C4-2B (cell line): ENCODE measurements at regions not wholly inside any gene's neighbourhood (a gene's known extent, or its start where the extent isn't known, plus 50 kb on each side); places are given as distances from the start of the nearest gene placed in this dataset.

ENCODE experiments used
- H3K27ac ChIP-seq: fragments of 450-650 bp; 2 replicates; pipeline ENCODE4 v1.5.1; 2017
- ZFX ChIP-seq: fragments of 450-650 bp; IDR thresholded peaks from 2 replicates; pipeline ENCODE4 v1.6.1; 2017
- TF ChIP-seq, protein P1 (sequence below): fragments of 450-650 bp; conservative IDR thresholded peaks from 2 replicates; pipeline ENCODE4 v1.5.1; 2017; ENCODE audit warnings: mild to moderate bottlenecking

DNA sequence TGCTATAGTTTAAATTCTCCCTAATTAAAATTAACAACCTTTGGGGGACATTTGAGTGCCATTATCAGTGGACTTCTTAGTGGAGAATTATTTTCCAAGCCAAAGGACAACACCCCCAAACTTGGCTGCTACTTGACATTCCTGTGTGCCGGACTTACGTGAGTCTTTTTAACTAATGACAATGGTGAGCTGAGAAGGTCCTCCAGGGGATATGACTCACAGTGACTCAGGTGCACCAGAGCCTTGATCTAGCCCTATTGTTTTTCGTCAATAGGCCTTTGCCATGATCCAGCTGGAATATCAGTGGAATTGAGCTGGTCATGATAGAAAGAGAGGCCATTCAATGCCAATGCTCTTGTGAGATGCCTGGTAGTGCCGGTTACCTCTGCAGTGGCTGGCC lies 118.1 kb upstream of the CXCR4 start:
- no peak for TF ChIP-seq ZFX
- TF ChIP-seq, protein P1, sequence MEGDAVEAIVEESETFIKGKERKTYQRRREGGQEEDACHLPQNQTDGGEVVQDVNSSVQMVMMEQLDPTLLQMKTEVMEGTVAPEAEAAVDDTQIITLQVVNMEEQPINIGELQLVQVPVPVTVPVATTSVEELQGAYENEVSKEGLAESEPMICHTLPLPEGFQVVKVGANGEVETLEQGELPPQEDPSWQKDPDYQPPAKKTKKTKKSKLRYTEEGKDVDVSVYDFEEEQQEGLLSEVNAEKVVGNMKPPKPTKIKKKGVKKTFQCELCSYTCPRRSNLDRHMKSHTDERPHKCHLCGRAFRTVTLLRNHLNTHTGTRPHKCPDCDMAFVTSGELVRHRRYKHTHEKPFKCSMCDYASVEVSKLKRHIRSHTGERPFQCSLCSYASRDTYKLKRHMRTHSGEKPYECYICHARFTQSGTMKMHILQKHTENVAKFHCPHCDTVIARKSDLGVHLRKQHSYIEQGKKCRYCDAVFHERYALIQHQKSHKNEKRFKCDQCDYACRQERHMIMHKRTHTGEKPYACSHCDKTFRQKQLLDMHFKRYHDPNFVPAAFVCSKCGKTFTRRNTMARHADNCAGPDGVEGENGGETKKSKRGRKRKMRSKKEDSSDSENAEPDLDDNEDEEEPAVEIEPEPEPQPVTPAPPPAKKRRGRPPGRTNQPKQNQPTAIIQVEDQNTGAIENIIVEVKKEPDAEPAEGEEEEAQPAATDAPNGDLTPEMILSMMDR = no peak
- no peak overlapping the region for H3K27ac ChIP-seq

DNA sequence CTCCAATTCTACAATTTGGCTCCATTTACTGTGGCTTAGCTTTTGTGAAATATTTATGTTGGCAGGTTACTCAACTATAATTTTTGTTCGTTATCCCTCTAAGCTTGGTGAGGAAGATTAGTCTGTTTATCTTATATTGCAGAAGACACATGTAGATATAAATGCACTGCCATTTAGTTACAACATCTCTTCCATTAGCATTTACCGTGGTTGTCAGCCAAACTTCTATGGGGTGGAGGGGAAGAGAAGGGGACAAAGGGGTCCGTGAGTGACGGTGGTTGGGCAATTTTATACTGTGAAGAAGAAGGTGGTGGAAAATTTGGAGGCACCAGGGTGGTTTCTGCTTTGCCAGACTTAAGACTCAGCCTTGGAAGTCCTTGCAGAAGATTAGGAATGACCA lies 117.6 kb upstream of the CXCR4 start:
- no peak for TF ChIP-seq ZFX
- TF ChIP-seq, protein P1 = no peak

DNA sequence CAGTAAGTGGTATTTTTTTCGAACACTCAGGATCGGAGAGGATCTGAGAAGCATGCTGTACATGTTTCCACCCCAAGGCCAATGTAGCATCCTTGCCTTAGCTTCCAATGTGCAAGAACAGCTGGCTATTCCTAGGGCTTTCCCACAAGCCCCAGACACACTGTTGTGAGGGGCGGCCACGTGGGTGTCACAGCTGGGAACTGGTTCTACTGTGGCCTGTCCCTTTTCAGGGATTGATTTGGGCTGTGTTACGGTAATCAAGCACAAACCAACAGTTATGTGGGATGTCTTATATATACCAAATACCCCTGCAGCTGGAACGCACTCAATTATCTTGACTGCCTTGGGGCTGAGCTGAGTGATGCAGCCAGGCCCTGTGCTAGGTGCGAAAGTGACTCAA lies 116.3 kb upstream of the CXCR4 start:
- no peak overlapping the region for H3K27ac ChIP-seq
- no peak for TF ChIP-seq ZFX
- TF ChIP-seq, protein P1 = no peak

More for the DNA sequence above, 117.6 kb upstream of the CXCR4 start:
- H3K27ac ChIP-seq = no peak overlapping the region

DNA sequence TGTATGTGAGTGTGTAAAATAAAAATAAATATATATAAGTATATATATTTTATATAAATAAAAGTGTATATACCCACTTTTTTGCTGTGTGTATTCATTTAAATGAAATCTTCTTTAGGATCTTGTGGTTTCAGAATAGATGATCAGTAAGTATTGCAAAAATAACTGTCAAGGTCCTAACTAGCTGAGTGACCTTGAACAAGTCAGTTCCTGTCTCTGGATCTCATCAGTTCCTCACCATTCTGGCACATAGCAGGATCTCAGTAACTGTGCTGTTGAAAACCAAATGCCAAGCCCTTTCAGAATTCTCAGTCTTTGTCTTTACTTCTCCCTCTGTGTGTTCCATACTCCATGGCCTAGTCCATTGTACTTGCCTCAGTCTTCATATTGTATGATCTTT lies 115.3 kb upstream of the CXCR4 start:
- H3K27ac ChIP-seq = no peak overlapping the region
- TF ChIP-seq ZFX = no peak
- TF ChIP-seq, protein P1 = no peak

DNA sequence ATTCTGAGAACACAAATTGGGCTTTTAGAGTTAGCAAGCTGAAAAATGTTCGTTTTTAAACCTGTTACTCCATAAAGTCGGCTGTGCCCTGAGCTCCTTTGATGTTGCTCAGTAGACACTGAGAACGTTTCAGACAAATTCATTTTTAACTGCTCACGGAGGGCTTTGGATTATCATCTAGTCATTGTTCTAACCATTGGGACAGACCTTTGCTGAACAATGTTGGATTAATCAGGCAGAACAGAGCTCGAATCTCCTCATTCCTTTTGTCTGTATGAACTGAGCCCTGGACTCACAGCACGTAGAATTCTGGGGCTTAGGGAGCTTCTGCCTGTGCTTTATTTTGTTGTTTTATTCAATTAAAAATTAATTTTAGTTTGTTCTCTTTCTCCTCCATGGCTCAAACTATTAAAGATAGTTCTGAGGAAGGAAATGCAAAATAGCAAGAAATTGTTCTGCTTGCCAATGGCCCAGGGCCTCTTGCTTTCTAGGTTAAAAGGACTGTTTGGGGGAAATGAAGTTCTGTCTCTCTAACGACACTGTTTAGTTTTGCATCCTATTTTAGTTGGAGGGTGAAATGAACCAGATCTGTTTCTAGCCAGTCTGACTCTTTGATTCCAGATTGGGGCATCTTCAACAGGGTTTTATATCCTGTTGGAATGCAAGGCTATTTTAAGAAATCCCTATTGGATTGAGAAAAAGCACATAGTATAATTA lies 114.7 kb upstream of the CXCR4 start:
- TF ChIP-seq, protein P1 = no peak
- TF ChIP-seq ZFX = no peak
- no peak overlapping the region for H3K27ac ChIP-seq

DNA sequence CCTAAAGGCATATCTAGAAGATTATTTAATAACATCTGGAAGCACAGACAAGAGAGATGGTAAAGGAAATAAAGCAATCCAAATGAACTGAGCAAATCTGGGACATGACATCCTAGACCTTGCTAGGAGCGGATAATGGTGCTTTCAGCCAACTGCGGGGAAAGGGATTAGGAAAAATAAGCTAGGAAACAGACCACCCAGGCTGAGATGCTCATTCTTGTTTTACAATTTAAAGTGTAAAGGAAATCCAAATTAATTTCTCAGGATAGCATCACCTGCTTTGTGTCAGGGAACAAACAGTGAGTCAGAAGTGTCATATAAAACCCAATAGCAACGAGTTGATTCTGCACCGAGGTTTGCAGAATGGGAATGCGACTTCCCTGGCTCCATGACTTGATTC lies 112.5 kb upstream of the CXCR4 start:
- H3K27ac ChIP-seq = no peak overlapping the region
- no peak for TF ChIP-seq ZFX
- TF ChIP-seq, protein P1 = no peak

DNA sequence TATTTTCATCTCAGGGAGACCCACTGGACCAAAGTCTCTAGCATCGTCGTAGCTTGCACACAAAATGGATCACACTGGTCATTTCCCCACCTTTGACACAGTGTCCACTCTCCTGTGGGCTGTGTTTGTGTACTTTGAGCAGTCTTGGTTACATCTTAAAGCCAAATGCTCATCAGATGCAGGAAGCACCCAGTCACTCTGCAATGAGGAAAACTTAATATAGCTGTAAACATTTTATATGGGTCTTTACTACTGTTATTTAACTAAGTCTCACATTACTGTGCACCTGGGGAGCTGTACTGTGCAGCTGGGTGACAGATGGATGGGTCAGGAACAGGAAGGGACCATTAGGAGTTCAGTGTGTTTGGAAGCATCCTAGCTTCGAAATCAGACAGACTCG lies 109.0 kb upstream of the CXCR4 start:
- no peak overlapping the region for H3K27ac ChIP-seq
- TF ChIP-seq, protein P1 = no peak
